ENCODE measurements at regions not wholly inside any gene's neighbourhood (a gene's known extent, or its start where the extent isn't known, plus 50 kb on each side); places are given as distances from the start of the nearest gene placed in this dataset.

- no peak for TF ChIP-seq CTCF (IDR thresholded peaks at IDR 0.05)
- TF ChIP-seq EP300 (IDR thresholded peaks at IDR 0.05; ENCODE audit: low read depth): no peak
These were observed 351.1 kb upstream of the IRX2 start for GRCh38 chr5:3102531-3102930.

Data from transverse colon (tissue), 3 donors.